ENCODE measurements at regions not wholly inside any gene's neighbourhood (a gene's known extent, or its start where the extent isn't known, plus 50 kb on each side); places are given as distances from the start of the nearest gene placed in this dataset.

DNA sequence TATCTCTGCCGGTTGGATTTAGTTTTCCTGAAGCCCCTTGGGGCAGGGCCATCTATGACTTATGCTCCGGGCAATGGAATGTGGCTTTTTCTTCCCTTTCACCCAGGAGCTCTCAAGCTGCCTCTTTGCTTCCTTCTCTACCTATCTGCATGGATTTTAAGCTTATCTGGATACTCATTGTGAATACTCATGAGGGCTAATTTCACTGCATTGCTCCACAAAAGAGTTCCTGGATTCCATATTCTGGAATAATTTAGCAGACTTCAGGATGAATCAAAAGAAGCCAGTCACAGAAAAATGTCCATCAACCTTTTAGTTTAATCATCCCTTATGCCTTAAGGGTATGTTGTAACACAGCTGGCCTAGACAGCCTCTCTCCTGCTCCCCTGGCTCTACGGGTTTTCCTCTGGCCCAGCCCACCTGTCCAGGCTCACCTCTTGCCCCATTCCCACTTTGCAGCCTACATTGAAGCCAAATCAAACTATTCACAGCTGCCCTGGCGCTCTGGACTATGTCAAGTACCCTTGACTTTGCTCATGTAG, 122.8 kb upstream of the RMDN2 start:
- TF ChIP-seq, protein P1, sequence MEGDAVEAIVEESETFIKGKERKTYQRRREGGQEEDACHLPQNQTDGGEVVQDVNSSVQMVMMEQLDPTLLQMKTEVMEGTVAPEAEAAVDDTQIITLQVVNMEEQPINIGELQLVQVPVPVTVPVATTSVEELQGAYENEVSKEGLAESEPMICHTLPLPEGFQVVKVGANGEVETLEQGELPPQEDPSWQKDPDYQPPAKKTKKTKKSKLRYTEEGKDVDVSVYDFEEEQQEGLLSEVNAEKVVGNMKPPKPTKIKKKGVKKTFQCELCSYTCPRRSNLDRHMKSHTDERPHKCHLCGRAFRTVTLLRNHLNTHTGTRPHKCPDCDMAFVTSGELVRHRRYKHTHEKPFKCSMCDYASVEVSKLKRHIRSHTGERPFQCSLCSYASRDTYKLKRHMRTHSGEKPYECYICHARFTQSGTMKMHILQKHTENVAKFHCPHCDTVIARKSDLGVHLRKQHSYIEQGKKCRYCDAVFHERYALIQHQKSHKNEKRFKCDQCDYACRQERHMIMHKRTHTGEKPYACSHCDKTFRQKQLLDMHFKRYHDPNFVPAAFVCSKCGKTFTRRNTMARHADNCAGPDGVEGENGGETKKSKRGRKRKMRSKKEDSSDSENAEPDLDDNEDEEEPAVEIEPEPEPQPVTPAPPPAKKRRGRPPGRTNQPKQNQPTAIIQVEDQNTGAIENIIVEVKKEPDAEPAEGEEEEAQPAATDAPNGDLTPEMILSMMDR (IDR thresholded peaks at IDR 0.05), result no peak
- TF ChIP-seq POLR2A (IDR thresholded peaks at IDR 0.05), result no peak
